ENCODE measurements at regions not wholly inside any gene's neighbourhood (a gene's known extent, or its start where the extent isn't known, plus 50 kb on each side); places are given as distances from the start of the nearest gene placed in this dataset.

GRCh38 chr11:113549061-113549460, 73.9 kb upstream of the DRD2 start:
- ATAC-seq, result no peak
- Mint-ChIP-seq H3K27ac (no peak overlapping the region), H3K9me3 (no peaks in the 10 kb centered on the region), H3K36me3 (no peaks in the 10 kb centered on the region)
- DNase-seq (ENCODE audit: low spot score in 2 of 2), result no peak

GRCh38 chr11:113547739-113548138, 72.5 kb upstream of the DRD2 start:
- DNase-seq (ENCODE audit: low spot score in 2 of 2), result no peak
- no peaks in the 10 kb centered on the region for H3K36me3 Mint-ChIP-seq
- H3K9me3 Mint-ChIP-seq, result no peaks in the 10 kb centered on the region
- ATAC-seq, result no peak
- H3K27ac Mint-ChIP-seq, result no peak overlapping the region

GRCh38 chr11:113546757-113547507, 71.7 kb upstream of the DRD2 start:
- no peak for DNase-seq (ENCODE audit: low spot score in 2 of 2)
- ATAC-seq, result no peak
- H3K36me3 Mint-ChIP-seq, result no peaks in the 10 kb centered on the region
- H3K9me3 Mint-ChIP-seq, result no peaks in the 10 kb centered on the region
- no peak overlapping the region for H3K27ac Mint-ChIP-seq

- no peaks in the 10 kb centered on the region for H3K9me3 Mint-ChIP-seq
Observed at GRCh38 chr11:113542420-113542819, 67.2 kb upstream of the DRD2 start.

GRCh38 chr11:113540416-113541330, 65.5 kb upstream of the DRD2 start:
- no peak for ATAC-seq
- H3K36me3 Mint-ChIP-seq, result no peaks in the 10 kb centered on the region
- no peak for DNase-seq (ENCODE audit: low spot score in 2 of 2)
- H3K27ac Mint-ChIP-seq, result no peak overlapping the region
- H3K9me3 Mint-ChIP-seq, result no peaks in the 10 kb centered on the region

More at GRCh38 chr11:113542420-113542819, 67.2 kb upstream of the DRD2 start:
- ATAC-seq (no peak), DNase-seq (ENCODE audit: low spot score in 2 of 2) (no peak)
- no peak overlapping the region for H3K27ac Mint-ChIP-seq
- H3K36me3 Mint-ChIP-seq, result no peaks in the 10 kb centered on the region

GRCh38 chr11:113538451-113539412, 63.5 kb upstream of the DRD2 start:
- Mint-ChIP-seq H3K36me3 (no peaks in the 10 kb centered on the region), H3K9me3 (no peaks in the 10 kb centered on the region), H3K27ac (no peak overlapping the region)
- no peak for ATAC-seq
- DNase-seq (ENCODE audit: low spot score in 2 of 2), result no peak

GRCh38 chr11:113534625-113535024, 59.4 kb upstream of the DRD2 start:
- no peak for ATAC-seq
- H3K36me3 Mint-ChIP-seq, result no peaks in the 10 kb centered on the region
- H3K9me3 Mint-ChIP-seq, result no peaks in the 10 kb centered on the region

GRCh38 chr11:113533425-113533698, 58.2 kb upstream of the DRD2 start:
- H3K27ac Mint-ChIP-seq, result no peak overlapping the region
- no peak for ATAC-seq
- DNase-seq (ENCODE audit: low spot score in 2 of 2), result no peak
- H3K36me3 Mint-ChIP-seq, result no peaks in the 10 kb centered on the region
- no peaks in the 10 kb centered on the region for H3K9me3 Mint-ChIP-seq

More at GRCh38 chr11:113534625-113535024, 59.4 kb upstream of the DRD2 start:
- no peak for DNase-seq (ENCODE audit: low spot score in 2 of 2)
- H3K27ac Mint-ChIP-seq, result no peak overlapping the region

- H3K9me3 Mint-ChIP-seq, result no peaks in the 10 kb centered on the region
- ATAC-seq (peak; percentile 51 to 55), DNase-seq (ENCODE audit: low spot score in 2 of 2) (peak in 1 of 2 donors; percentile 62)
- H3K27ac Mint-ChIP-seq, result no peak overlapping the region
- H3K36me3 Mint-ChIP-seq, result no peaks in the 10 kb centered on the region
Observed at GRCh38 chr11:113532697-113533424, 57.7 kb upstream of the DRD2 start.

GRCh38 chr11:113531575-113532451, 56.6 kb upstream of the DRD2 start:
- no peak for DNase-seq (ENCODE audit: low spot score in 2 of 2)
- Mint-ChIP-seq H3K36me3 (no peaks in the 10 kb centered on the region), H3K9me3 (no peaks in the 10 kb centered on the region), H3K27ac (peak overlapping the region in 1 of 2 donors; percentile 44)
- ATAC-seq, result no peak

GRCh38 chr11:113531083-113531482, 55.9 kb upstream of the DRD2 start:
- no peak for DNase-seq (ENCODE audit: low spot score in 2 of 2)
- H3K27ac Mint-ChIP-seq, result no peak overlapping the region
- H3K36me3 Mint-ChIP-seq, result no peaks in the 10 kb centered on the region
- H3K9me3 Mint-ChIP-seq, result no peaks in the 10 kb centered on the region
- no peak for ATAC-seq

GRCh38 chr11:113529606-113530005, 54.4 kb upstream of the DRD2 start:
- ATAC-seq (no peak), DNase-seq (ENCODE audit: low spot score in 2 of 2) (no peak)
- Mint-ChIP-seq H3K27ac (no peak overlapping the region), H3K36me3 (no peaks in the 10 kb centered on the region), H3K9me3 (no peaks in the 10 kb centered on the region)

GRCh38 chr11:113528982-113529381, 53.8 kb upstream of the DRD2 start:
- Mint-ChIP-seq H3K27ac (no peak overlapping the region), H3K9me3 (no peaks in the 10 kb centered on the region), H3K36me3 (no peaks in the 10 kb centered on the region)
- ATAC-seq, result no peak
- no peak for DNase-seq (ENCODE audit: low spot score in 2 of 2)

- no peaks in the 10 kb centered on the region for H3K9me3 Mint-ChIP-seq
- ATAC-seq, result no peak
- H3K36me3 Mint-ChIP-seq, result no peaks in the 10 kb centered on the region
- H3K27ac Mint-ChIP-seq, result no peak overlapping the region
- no peak for DNase-seq (ENCODE audit: low spot score in 2 of 2)
Observed at GRCh38 chr11:113526521-113526920, 51.3 kb upstream of the DRD2 start.
